DMS53 (cell line): ENCODE measurements at regions not wholly inside any gene's neighbourhood (a gene's known extent, or its start where the extent isn't known, plus 50 kb on each side); places are given as distances from the start of the nearest gene placed in this dataset.
"Not testable (repeated sequence)": the region's sequence is repeated elsewhere in the genome, so short reads cannot be mapped to it uniquely, and the experiment has no call there.

Experiments
- DNase-seq: peaks from one replicate; lab custom pipeline; 2025; lab: John Stamatoyannopoulos, UW

- DNase-seq: no peak
These were observed 300.3 kb upstream of the GULP1 start for GRCh38 chr2:187991389-187991788.

GRCh38 chr2:187994464-187995331 is 297.0 kb upstream of the GULP1 start:
- DNase-seq: peak; percentile 79

GRCh38 chr2:187995556-187995955 is 296.1 kb upstream of the GULP1 start:
- no peak for DNase-seq

GRCh38 chr2:187996630-187997029 is 295.0 kb upstream of the GULP1 start:
- no peak for DNase-seq

GRCh38 chr2:188000189-188000588 is 291.5 kb upstream of the GULP1 start:
- peak; percentile 23 for DNase-seq

- DNase-seq: peak; percentile 45
These were observed 287.9 kb upstream of the GULP1 start for GRCh38 chr2:188003800-188004199.

- no peak for DNase-seq
These were observed 277.9 kb upstream of the GULP1 start for GRCh38 chr2:188013767-188014166.

GRCh38 chr2:188016917-188017316 is 274.8 kb upstream of the GULP1 start:
- DNase-seq: no peak

- DNase-seq: no peak
These were observed 269.3 kb upstream of the GULP1 start for GRCh38 chr2:188022389-188022788.

- no peak for DNase-seq
These were observed 268.6 kb upstream of the GULP1 start for GRCh38 chr2:188023035-188023434.

- no peak for DNase-seq
These were observed 266.9 kb upstream of the GULP1 start for GRCh38 chr2:188024811-188025210.

GRCh38 chr2:188028739-188029138 is 262.9 kb upstream of the GULP1 start:
- DNase-seq: no peak

GRCh38 chr2:188032306-188032705 is 259.4 kb upstream of the GULP1 start:
- DNase-seq: no peak

GRCh38 chr2:188032786-188033185 is 258.9 kb upstream of the GULP1 start:
- no peak for DNase-seq

GRCh38 chr2:188033240-188033639 is 258.4 kb upstream of the GULP1 start:
- not testable (repeated sequence) for DNase-seq

- DNase-seq: not testable (repeated sequence)
These were observed 257.6 kb upstream of the GULP1 start for GRCh38 chr2:188034102-188034501.

GRCh38 chr2:188035377-188035776 is 256.3 kb upstream of the GULP1 start:
- DNase-seq: not testable (repeated sequence)

GRCh38 chr2:188036786-188037185 is 254.9 kb upstream of the GULP1 start:
- not testable (repeated sequence) for DNase-seq

- DNase-seq: no peak
These were observed 252.4 kb upstream of the GULP1 start for GRCh38 chr2:188039307-188039706.

GRCh38 chr2:188042412-188042811 is 249.3 kb upstream of the GULP1 start:
- DNase-seq: peak; percentile 42

GRCh38 chr2:188045016-188045415 is 246.7 kb upstream of the GULP1 start:
- DNase-seq: no peak

GRCh38 chr2:188046437-188046836 is 245.2 kb upstream of the GULP1 start:
- DNase-seq: no peak

GRCh38 chr2:188047735-188048134 is 243.9 kb upstream of the GULP1 start:
- DNase-seq: no peak

GRCh38 chr2:188050726-188051125 is 240.9 kb upstream of the GULP1 start:
- DNase-seq: no peak
